ENCODE measurements at regions not wholly inside any gene's neighbourhood (a gene's known extent, or its start where the extent isn't known, plus 50 kb on each side); places are given as distances from the start of the nearest gene placed in this dataset.

GRCh38 chr3:8154617-8155016 is 347.0 kb upstream of the LMCD1 start:
- TF ChIP-seq CTCF (IDR thresholded peaks at IDR 0.05; ENCODE audit: control extremely low read depth, extremely low read depth, low read depth, missing control alignments), result no peak
- ChIA-PET CTCF (no interaction called here), POLR2A (no interaction called here)
- DNase-seq (ENCODE audit: extremely low spot score), result no peak

- ChIA-PET POLR2A (no interaction called here), CTCF (no interaction called here)
- no peak for TF ChIP-seq CTCF (IDR thresholded peaks at IDR 0.05; ENCODE audit: control extremely low read depth, extremely low read depth, low read depth, missing control alignments)
- DNase-seq (ENCODE audit: extremely low spot score), result no peak
Measured at GRCh38 chr3:8156138-8156537, 345.5 kb upstream of the LMCD1 start.

GRCh38 chr3:8156831-8157230 is 344.8 kb upstream of the LMCD1 start:
- no peak for DNase-seq (ENCODE audit: extremely low spot score)
- ChIA-PET CTCF (no interaction called here), POLR2A (no interaction called here)
- no peak for TF ChIP-seq CTCF (IDR thresholded peaks at IDR 0.05; ENCODE audit: control extremely low read depth, extremely low read depth, low read depth, missing control alignments)

- no peak for TF ChIP-seq CTCF (IDR thresholded peaks at IDR 0.05; ENCODE audit: control extremely low read depth, extremely low read depth, low read depth, missing control alignments)
- ChIA-PET POLR2A (no interaction called here), CTCF (no interaction called here)
- DNase-seq (ENCODE audit: extremely low spot score), result no peak
Measured at GRCh38 chr3:8157640-8158039, 344.0 kb upstream of the LMCD1 start.

GRCh38 chr3:8164145-8164544 is 337.5 kb upstream of the LMCD1 start:
- no peak for TF ChIP-seq CTCF (IDR thresholded peaks at IDR 0.05; ENCODE audit: control extremely low read depth, extremely low read depth, low read depth, missing control alignments)
- DNase-seq (ENCODE audit: extremely low spot score), result no peak
- ChIA-PET CTCF (no interaction called here), POLR2A (no interaction called here)

GRCh38 chr3:8166014-8166413 is 335.6 kb upstream of the LMCD1 start:
- TF ChIP-seq CTCF (IDR thresholded peaks at IDR 0.05; ENCODE audit: control extremely low read depth, extremely low read depth, low read depth, missing control alignments), result no peak
- ChIA-PET CTCF (no interaction called here), POLR2A (no interaction called here)
- DNase-seq (ENCODE audit: extremely low spot score), result no peak

- no peak for TF ChIP-seq CTCF (IDR thresholded peaks at IDR 0.05; ENCODE audit: control extremely low read depth, extremely low read depth, low read depth, missing control alignments)
- ChIA-PET CTCF (no interaction called here), POLR2A (no interaction called here)
- DNase-seq (ENCODE audit: extremely low spot score), result no peak
Measured at GRCh38 chr3:8170971-8171508, 330.6 kb upstream of the LMCD1 start.

Data from GM10248 (cell line).